H1 (cell line): ENCODE measurements at regions not wholly inside any gene's neighbourhood (a gene's known extent, or its start where the extent isn't known, plus 50 kb on each side); places are given as distances from the start of the nearest gene placed in this dataset.

ENCODE experiments used
- CTCF ChIA-PET: fragments of 300-600 bp; sonication (Branson Sonifier 250); formaldehyde crosslinking; loops from one replicate; lab custom pipeline; 2021; ENCODE audit not compliant: partially characterized antibody; lab: Charles Lee
- POLR2A ChIA-PET: fragments of 300-600 bp; sonication (Branson Sonifier 250); formaldehyde crosslinking; loops from one replicate; lab custom pipeline; 2021; ENCODE audit warnings: inconsistent platforms; ENCODE audit not compliant: partially characterized antibody; lab: Charles Lee
- DNase-seq, 2 experiments: peaks; one replicate each; pipeline versions ENCODE4 v3.0.0 to v3.0.0-alpha.2; 2010 to 2022; ENCODE audit warnings: low spot score in 2 of 2, low read depth in 1 of 2, mixed read lengths in 1 of 2
- FAIRE-seq: peaks from 2 replicates; lab custom pipeline; 2011; peaks lifted over from hg19 to GRCh38; lab: Jason Lieb, UNC
- H2AFZ ChIP-seq: 2 replicates; pipeline ENCODE4 v1.8.1; 2012; ENCODE audit warnings: low read length, inconsistent platforms
- H2AK5ac ChIP-seq: 2 replicates; pipeline ENCODE4 v1.6.1; 2013; ENCODE audit warnings: low read depth, low read length
- H2BK120ac ChIP-seq: replicated peaks from 2 replicates; pipeline ENCODE3; 2013; ENCODE audit warnings: low read depth, low read length, inconsistent platforms
- H2BK12ac ChIP-seq: 2 replicates; pipeline ENCODE4 v1.6.1; 2013; ENCODE audit warnings: low read depth, low read length
- H2BK15ac ChIP-seq: 2 replicates; pipeline ENCODE4 v1.6.1; 2013; ENCODE audit warnings: low read length
- H2BK20ac ChIP-seq: 2 replicates; pipeline ENCODE4 v1.6.1; 2013; ENCODE audit warnings: low read length
- H2BK5ac ChIP-seq: 2 replicates; pipeline ENCODE4 v1.6.1; 2013; ENCODE audit warnings: low read depth, low read length
- H3K14ac ChIP-seq: 2 replicates; pipeline ENCODE4 v1.6.1; 2013; ENCODE audit warnings: inconsistent platforms; ENCODE audit not compliant: insufficient read length
- H3K18ac ChIP-seq: 2 replicates; pipeline ENCODE4 v1.6.1; 2013; ENCODE audit warnings: low read length; ENCODE audit errors: extremely low read depth
- H3K23ac ChIP-seq: 2 replicates; pipeline ENCODE4 v1.6.1; 2013; ENCODE audit warnings: inconsistent platforms; ENCODE audit not compliant: insufficient read length
- H3K23me2 ChIP-seq: 2 replicates; pipeline ENCODE4 v1.6.1; 2013; ENCODE audit warnings: low read depth, low read length
- H3K27ac ChIP-seq: 2 replicates; pipeline ENCODE4 v1.6.1; 2011; ENCODE audit warnings: low read depth, low read length, inconsistent platforms
- H3K27me3 ChIP-seq, 4 experiments: replicated peaks in 1 of 4; 1 replicate in 1 of 4; 2 replicates in 3 of 4; pipeline versions ENCODE4 v1.6.1 to v1.8.1; 2011 to 2013; ENCODE audit warnings: low read length in 3 of 4, mild to moderate bottlenecking in 3 of 4, inconsistent platforms in 2 of 4, mixed read lengths in 2 of 4, moderate library complexity in 1 of 4; ENCODE audit not compliant: control insufficient read depth in 3 of 4, insufficient read depth in 3 of 4; ENCODE audit errors: extremely low read depth in 1 of 4
- H3K36me3 ChIP-seq, 4 experiments: 2 replicates each; pipeline versions ENCODE4 v1.6.1 to v1.8.1; 2011 to 2013; ENCODE audit warnings: mild to moderate bottlenecking in 4 of 4, low read length in 3 of 4, moderate library complexity in 2 of 4, control low read depth in 1 of 4, inconsistent platforms in 1 of 4; ENCODE audit not compliant: insufficient read depth in 4 of 4, control insufficient read depth in 2 of 4
- H3K4ac ChIP-seq: replicated peaks from 2 replicates; pipeline ENCODE3; 2013; ENCODE audit warnings: low read length, low read depth, mixed read lengths, inconsistent platforms; ENCODE audit not compliant: insufficient read length
- H3K4me1 ChIP-seq, 4 experiments: replicated peaks in 1 of 4; 1 replicate in 1 of 4; 2 replicates in 3 of 4; pipeline versions ENCODE4 v1.6.1 to v1.8.1; 2011 to 2013; ENCODE audit warnings: low read length in 3 of 4, inconsistent platforms in 2 of 4, mixed read lengths in 1 of 4; ENCODE audit not compliant: insufficient read depth in 4 of 4, control insufficient read depth in 3 of 4
- H3K4me2 ChIP-seq, 2 experiments: 2 replicates each; pipeline versions ENCODE4 v1.6.1 to v1.8.1; 2011 to 2013; ENCODE audit warnings: low read depth in 2 of 2, low read length in 2 of 2, control low read depth in 1 of 2, inconsistent platforms in 1 of 2, mild to moderate bottlenecking in 1 of 2; ENCODE audit not compliant: insufficient read depth in 1 of 2
- H3K4me3 ChIP-seq, 4 experiments: fragments of 200-600, 300-600 bp in 1 of 4; sonication (generic), shearing (Covaris generic), sonication (Bioruptor Twin) in 1 of 4; 2 replicates each; pipeline versions ENCODE4 v1.5.1 to v1.8.1; 2011 to 2016; ENCODE audit warnings: low read length in 4 of 4, low read depth in 3 of 4, control low read depth in 2 of 4, inconsistent platforms in 2 of 4, mild to moderate bottlenecking in 2 of 4, mixed read lengths in 1 of 4, moderate library complexity in 1 of 4; ENCODE audit not compliant: insufficient read depth in 2 of 4; ENCODE audit errors: extremely low read depth in 1 of 4
- H3K56ac ChIP-seq: replicated peaks from 2 replicates; pipeline ENCODE3; 2013; ENCODE audit warnings: low read depth, mild to moderate bottlenecking, mixed read lengths, low read length, inconsistent platforms; ENCODE audit not compliant: insufficient read length
- H3K79me1 ChIP-seq: 2 replicates; pipeline ENCODE4 v1.6.1; 2013; ENCODE audit warnings: low read depth, low read length, control low read depth
- H3K79me2 ChIP-seq, 2 experiments: 2 replicates each; pipeline versions ENCODE4 v1.6.1 to v1.8.1; 2012 to 2013; ENCODE audit warnings: low read length in 2 of 2, mild to moderate bottlenecking in 2 of 2, inconsistent platforms in 1 of 2; ENCODE audit not compliant: insufficient read depth in 2 of 2, control insufficient read depth in 1 of 2
- H3K9ac ChIP-seq, 4 experiments: replicated peaks in 1 of 4; 1 replicate in 1 of 4; 2 replicates in 3 of 4; pipeline versions ENCODE4 v1.6.1 to v1.8.1; 2011 to 2013; ENCODE audit warnings: low read depth in 3 of 4, low read length in 3 of 4, control low read depth in 2 of 4, mild to moderate bottlenecking in 2 of 4, moderate library complexity in 2 of 4, inconsistent platforms in 1 of 4; ENCODE audit errors: extremely low read depth in 1 of 4
- H3K9me3 ChIP-seq, 2 experiments: 2 replicates each; pipeline versions ENCODE4 v1.6.1 to v1.8.1; 2012 to 2013; ENCODE audit warnings: mild to moderate bottlenecking in 2 of 2, moderate library complexity in 2 of 2, control low read depth in 1 of 2, inconsistent platforms in 1 of 2, low read depth in 1 of 2, low read length in 1 of 2, mixed read lengths in 1 of 2; ENCODE audit not compliant: insufficient read depth in 2 of 2
- H4K20me1 ChIP-seq, 2 experiments: replicated peaks in 1 of 2; 2 replicates each; pipeline versions ENCODE3 to v1.8.1; 2011 to 2013; ENCODE audit warnings: inconsistent platforms in 2 of 2, low read length in 2 of 2, mild to moderate bottlenecking in 1 of 2; ENCODE audit not compliant: insufficient read depth in 2 of 2, control insufficient read depth in 1 of 2
- H4K5ac ChIP-seq: 2 replicates; pipeline ENCODE4 v1.6.1; 2013; ENCODE audit warnings: low read length, low read depth, mixed read lengths, inconsistent platforms; ENCODE audit not compliant: insufficient read length
- H4K8ac ChIP-seq: 2 replicates; pipeline ENCODE4 v1.8.0; 2013; ENCODE audit warnings: mild to moderate bottlenecking, moderate library complexity, low read length, inconsistent platforms; ENCODE audit not compliant: insufficient read depth; ENCODE audit errors: extremely low read depth
- H4K91ac ChIP-seq: replicated peaks from 2 replicates; pipeline ENCODE3; 2013; ENCODE audit warnings: low read length, mixed read lengths, inconsistent platforms; ENCODE audit not compliant: insufficient read length
- CTCF ChIP-seq, 3 experiments: IDR thresholded peaks; 1 replicate in 2 of 3; 2 replicates in 1 of 3; pipeline versions ENCODE4 v1.5.1 to v1.6.1; 2011; ENCODE audit warnings: low read length in 3 of 3, mild to moderate bottlenecking in 3 of 3, inconsistent platforms in 2 of 3, low read depth in 1 of 3, moderate library complexity in 1 of 3; ENCODE audit not compliant: insufficient read depth in 1 of 3; ENCODE audit errors: control extremely low read depth in 1 of 3
- HDAC2 ChIP-seq, 2 experiments: fragments of 300-600 bp in 1 of 2; sonication (generic) in 1 of 2; IDR thresholded peaks; 2 replicates each; pipeline ENCODE4 v1.6.1; 2011 to 2012; ENCODE audit warnings: low read depth in 2 of 2, low read length in 2 of 2, mild to moderate bottlenecking in 2 of 2, moderate library complexity in 2 of 2, borderline replicate concordance in 1 of 2, inconsistent platforms in 1 of 2
- WGBS, 2 experiments: shearing (Covaris generic) in 1 of 2; methylation state at CpG; one replicate each; pipeline versions ENCODE4 v1.1.6 to v1.1.7; 2013 to 2015; ENCODE audit warnings: low lambda C conversion rate in 2 of 2, mixed read lengths in 2 of 2, inconsistent platforms in 1 of 2, low coverage in 1 of 2, missing lambda C conversion rate in 1 of 2; ENCODE audit not compliant: insufficient replicate concordance in 2 of 2, insufficient coverage in 1 of 2, insufficient read length in 1 of 2; ENCODE audit errors: extremely low coverage in 1 of 2, missing lambda C conversion rate in 1 of 2; 5-methylcytosine and 5-hydroxymethylcytosine counted together

GRCh38 chr13:78254113-78254512, 335.5 kb upstream of the EDNRB start:
- no peak overlapping the region for H2BK5ac ChIP-seq
- H3K4me3 ChIP-seq = no peak overlapping the region
- no peak overlapping the region for H3K23ac ChIP-seq
- no peaks in the 10 kb centered on the region for H3K36me3 ChIP-seq
- H3K18ac ChIP-seq = no peak overlapping the region
- no peak for FAIRE-seq
- no peak overlapping the region for H2BK120ac ChIP-seq
- CTCF ChIA-PET = interaction anchor here (1.0 to 2.8 kb wide), 4 partner anchors 12 to 133 kb away, joined by 3 to 24 read pairs (median 4); no protein-coding TSS in a partner anchor
- no peak overlapping the region for H2BK20ac ChIP-seq
- H3K4me2 ChIP-seq = no peak overlapping the region
- WGBS, 2 experiments = 95% methylated on average over 3 of the region's 3 CpGs; no CpG with 5 or more reads in 1 of the 2 experiments
- no peak overlapping the region for H2AFZ ChIP-seq
- H3K27me3 ChIP-seq = no peaks in the 10 kb centered on the region
- no peak overlapping the region for H3K56ac ChIP-seq
- H3K27ac ChIP-seq = no peak overlapping the region
- no peak overlapping the region for H3K4ac ChIP-seq
- H3K4me1 ChIP-seq = peaks cover 0 to 2% (median 0%) of the 10 kb centered on the region in 4 experiments; a peak in 1 of 7 replicates
- H2AK5ac ChIP-seq = no peak overlapping the region
- H3K79me2 ChIP-seq = no peaks in the 10 kb centered on the region
- no peak for TF ChIP-seq CTCF (IDR thresholded peaks at IDR 0.05; ENCODE audit: control extremely low read depth in 1 of 3, insufficient read depth in 1 of 3, low read depth in 1 of 3, low read length in 3 of 3)
- no peak for TF ChIP-seq HDAC2 (IDR thresholded peaks at IDR 0.05; ENCODE audit: borderline replicate concordance in 1 of 2, low read depth in 2 of 2, low read length in 2 of 2)
- no peaks in the 10 kb centered on the region for H3K23me2 ChIP-seq
- H2BK15ac ChIP-seq = no peak overlapping the region
- no peaks in the 10 kb centered on the region for H3K79me1 ChIP-seq
- no peak overlapping the region for H3K9ac ChIP-seq
- no peaks in the 10 kb centered on the region for H3K9me3 ChIP-seq
- no peak overlapping the region for H4K91ac ChIP-seq
- H2BK12ac ChIP-seq = no peak overlapping the region
- H3K14ac ChIP-seq = no peak overlapping the region
- no peaks in the 10 kb centered on the region for H4K20me1 ChIP-seq
- POLR2A ChIA-PET = interaction anchor here (1.2 kb wide), 1 partner anchor 823 kb away, joined by 3 read pairs; no protein-coding TSS in a partner anchor
- DNase-seq = no peak
- H4K5ac ChIP-seq = no peak overlapping the region
- no peak overlapping the region for H4K8ac ChIP-seq
